DOHH2 (cell line): ENCODE measurements at regions not wholly inside any gene's neighbourhood (a gene's known extent, or its start where the extent isn't known, plus 50 kb on each side); places are given as distances from the start of the nearest gene placed in this dataset.

Experiments used
- EZH2phosphoT487 ChIP-seq: fragments of 200-600 bp; sonication (generic); IDR thresholded peaks from 2 replicates; pipeline ENCODE4 v1.6.1; 2017; ENCODE audit warnings: borderline replicate concordance, mild to moderate bottlenecking, antibody characterized with exemption, low read length, moderate library complexity, mixed read lengths
- TF ChIP-seq, protein P1 (sequence below): fragments of 200-600 bp; sonication (generic); IDR thresholded peaks from one replicate; pipeline ENCODE4 v1.5.1; 2014; ENCODE audit warnings: antibody characterized with exemption, mild to moderate bottlenecking, low read depth, low read length; ENCODE audit not compliant: poor library complexity, severe bottlenecking

GRCh38 chr3:102574355-102574754, 139.5 kb downstream of the ZPLD1 start:
- TF ChIP-seq, protein P1, sequence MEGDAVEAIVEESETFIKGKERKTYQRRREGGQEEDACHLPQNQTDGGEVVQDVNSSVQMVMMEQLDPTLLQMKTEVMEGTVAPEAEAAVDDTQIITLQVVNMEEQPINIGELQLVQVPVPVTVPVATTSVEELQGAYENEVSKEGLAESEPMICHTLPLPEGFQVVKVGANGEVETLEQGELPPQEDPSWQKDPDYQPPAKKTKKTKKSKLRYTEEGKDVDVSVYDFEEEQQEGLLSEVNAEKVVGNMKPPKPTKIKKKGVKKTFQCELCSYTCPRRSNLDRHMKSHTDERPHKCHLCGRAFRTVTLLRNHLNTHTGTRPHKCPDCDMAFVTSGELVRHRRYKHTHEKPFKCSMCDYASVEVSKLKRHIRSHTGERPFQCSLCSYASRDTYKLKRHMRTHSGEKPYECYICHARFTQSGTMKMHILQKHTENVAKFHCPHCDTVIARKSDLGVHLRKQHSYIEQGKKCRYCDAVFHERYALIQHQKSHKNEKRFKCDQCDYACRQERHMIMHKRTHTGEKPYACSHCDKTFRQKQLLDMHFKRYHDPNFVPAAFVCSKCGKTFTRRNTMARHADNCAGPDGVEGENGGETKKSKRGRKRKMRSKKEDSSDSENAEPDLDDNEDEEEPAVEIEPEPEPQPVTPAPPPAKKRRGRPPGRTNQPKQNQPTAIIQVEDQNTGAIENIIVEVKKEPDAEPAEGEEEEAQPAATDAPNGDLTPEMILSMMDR = no peak
- TF ChIP-seq EZH2phosphoT487 = no peak
